ENCODE measurements at regions not wholly inside any gene's neighbourhood (a gene's known extent, or its start where the extent isn't known, plus 50 kb on each side); places are given as distances from the start of the nearest gene placed in this dataset.

DNA sequence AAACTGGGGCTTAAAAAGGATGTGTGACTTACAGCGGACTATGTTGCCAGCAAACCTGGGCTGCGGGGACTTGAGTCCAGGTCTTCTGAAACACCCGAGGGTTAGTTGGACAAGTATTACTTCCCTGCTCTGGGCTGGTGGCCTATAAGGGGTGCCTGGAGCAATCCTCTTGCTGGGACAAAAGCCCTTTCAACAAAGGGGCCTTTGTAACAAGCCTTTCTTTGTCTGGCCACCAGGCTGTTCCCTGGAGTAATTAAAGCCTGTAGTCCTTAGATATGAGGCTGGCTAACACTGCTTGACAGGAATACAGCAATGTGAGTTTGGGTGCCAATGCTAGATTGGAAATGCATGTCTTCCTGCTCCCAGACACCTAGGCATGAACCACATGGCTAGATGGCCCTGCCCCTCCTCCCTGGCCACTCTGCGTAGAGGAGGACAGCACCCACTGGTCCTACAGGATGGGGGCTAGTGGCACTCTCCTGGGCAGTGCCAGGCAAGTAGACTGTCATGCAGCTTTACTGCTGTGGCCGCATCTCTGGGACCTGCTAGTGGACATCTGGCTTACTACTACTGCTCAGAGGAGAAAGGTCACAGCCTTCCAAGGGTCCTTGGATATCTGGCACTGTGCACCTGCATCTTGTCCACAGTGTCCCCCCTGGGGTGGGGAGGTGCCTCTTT lies 343.1 kb downstream of the ZSWIM6 start:
- no peak for DNase-seq (ENCODE audit: low spot score)
- TF ChIP-seq, protein P1, sequence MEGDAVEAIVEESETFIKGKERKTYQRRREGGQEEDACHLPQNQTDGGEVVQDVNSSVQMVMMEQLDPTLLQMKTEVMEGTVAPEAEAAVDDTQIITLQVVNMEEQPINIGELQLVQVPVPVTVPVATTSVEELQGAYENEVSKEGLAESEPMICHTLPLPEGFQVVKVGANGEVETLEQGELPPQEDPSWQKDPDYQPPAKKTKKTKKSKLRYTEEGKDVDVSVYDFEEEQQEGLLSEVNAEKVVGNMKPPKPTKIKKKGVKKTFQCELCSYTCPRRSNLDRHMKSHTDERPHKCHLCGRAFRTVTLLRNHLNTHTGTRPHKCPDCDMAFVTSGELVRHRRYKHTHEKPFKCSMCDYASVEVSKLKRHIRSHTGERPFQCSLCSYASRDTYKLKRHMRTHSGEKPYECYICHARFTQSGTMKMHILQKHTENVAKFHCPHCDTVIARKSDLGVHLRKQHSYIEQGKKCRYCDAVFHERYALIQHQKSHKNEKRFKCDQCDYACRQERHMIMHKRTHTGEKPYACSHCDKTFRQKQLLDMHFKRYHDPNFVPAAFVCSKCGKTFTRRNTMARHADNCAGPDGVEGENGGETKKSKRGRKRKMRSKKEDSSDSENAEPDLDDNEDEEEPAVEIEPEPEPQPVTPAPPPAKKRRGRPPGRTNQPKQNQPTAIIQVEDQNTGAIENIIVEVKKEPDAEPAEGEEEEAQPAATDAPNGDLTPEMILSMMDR (IDR thresholded peaks at IDR 0.05; ENCODE audit: extremely low read depth, insufficient read depth, missing control alignments), result no peak
- in situ Hi-C loops (cut with MboI; ENCODE audit: low pct_unique_long_range_greater_than_20kb, low sequenced_read_pairs, unreplicated experiment), result no loop called here

DNA sequence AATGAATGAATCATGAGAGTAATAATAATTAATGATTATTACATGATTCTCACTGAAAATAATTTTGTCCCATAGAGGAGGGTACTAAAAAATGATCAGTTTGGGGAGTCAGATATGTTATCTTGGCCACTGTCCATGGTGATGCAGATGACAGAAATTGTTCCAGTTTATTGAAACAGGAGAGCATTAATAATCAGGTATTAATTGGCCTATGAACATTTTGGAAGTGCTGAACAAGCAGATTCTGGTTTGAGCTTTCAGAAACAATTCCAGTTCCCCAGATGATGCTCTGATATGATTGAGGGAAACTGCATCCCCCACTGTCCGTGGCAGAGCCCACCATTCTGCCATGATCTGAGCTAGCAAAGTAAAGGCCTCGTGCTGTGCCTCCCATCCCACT lies 345.2 kb downstream of the ZSWIM6 start:
- no peak for DNase-seq (ENCODE audit: low spot score)
- TF ChIP-seq, protein P1 (IDR thresholded peaks at IDR 0.05; ENCODE audit: extremely low read depth, insufficient read depth, missing control alignments), result no peak
- in situ Hi-C loops (cut with MboI; ENCODE audit: low pct_unique_long_range_greater_than_20kb, low sequenced_read_pairs, unreplicated experiment), result no loop called here

DNA sequence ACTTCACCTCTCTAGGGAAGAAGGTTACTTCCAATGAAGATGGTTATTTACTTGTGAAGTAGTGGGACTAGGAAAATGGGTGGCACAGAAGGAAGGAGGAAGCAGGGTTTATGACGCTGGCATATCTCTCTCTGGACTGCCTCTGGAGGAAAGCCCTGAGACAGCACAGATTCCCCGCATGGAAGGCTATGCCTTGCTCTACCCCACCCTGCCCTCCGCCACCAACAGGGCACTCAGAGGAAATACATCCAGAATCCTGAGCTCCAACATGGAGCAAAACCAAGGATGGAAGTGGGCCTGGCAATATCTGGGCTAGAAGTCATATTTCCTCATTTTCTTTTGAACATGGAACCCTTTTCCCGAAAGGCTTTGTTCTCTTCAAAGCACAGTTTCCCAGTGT lies 346.9 kb downstream of the ZSWIM6 start:
- TF ChIP-seq, protein P1 (IDR thresholded peaks at IDR 0.05; ENCODE audit: extremely low read depth, insufficient read depth, missing control alignments), result no peak
- in situ Hi-C loops (cut with MboI; ENCODE audit: low pct_unique_long_range_greater_than_20kb, low sequenced_read_pairs, unreplicated experiment), result no loop called here

DNA sequence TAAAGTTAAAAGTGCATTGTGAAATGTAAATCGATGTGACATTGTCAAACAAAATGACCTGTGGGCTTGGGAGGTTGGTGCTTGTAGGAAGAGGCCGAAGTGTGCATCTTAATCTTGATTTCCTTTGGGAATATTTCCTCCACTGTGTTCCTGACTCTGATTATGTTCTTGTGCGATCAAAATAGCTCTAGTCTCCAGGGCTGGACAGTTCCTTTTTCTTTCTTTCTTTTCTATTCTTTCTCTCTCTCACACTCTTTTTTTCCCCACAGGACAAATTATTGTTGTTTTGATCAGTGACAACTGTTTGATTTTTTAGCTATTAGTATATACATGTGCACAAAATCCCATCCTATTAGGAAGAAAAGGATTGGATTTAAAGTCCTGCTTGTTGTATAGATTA lies 347.5 kb downstream of the ZSWIM6 start:
- TF ChIP-seq, protein P1 (IDR thresholded peaks at IDR 0.05; ENCODE audit: extremely low read depth, insufficient read depth, missing control alignments), result no peak
- DNase-seq (ENCODE audit: low spot score), result no peak
- in situ Hi-C loops (cut with MboI; ENCODE audit: low pct_unique_long_range_greater_than_20kb, low sequenced_read_pairs, unreplicated experiment), result no loop called here

More for the DNA sequence above, 346.9 kb downstream of the ZSWIM6 start:
- no peak for DNase-seq (ENCODE audit: low spot score)

DNA sequence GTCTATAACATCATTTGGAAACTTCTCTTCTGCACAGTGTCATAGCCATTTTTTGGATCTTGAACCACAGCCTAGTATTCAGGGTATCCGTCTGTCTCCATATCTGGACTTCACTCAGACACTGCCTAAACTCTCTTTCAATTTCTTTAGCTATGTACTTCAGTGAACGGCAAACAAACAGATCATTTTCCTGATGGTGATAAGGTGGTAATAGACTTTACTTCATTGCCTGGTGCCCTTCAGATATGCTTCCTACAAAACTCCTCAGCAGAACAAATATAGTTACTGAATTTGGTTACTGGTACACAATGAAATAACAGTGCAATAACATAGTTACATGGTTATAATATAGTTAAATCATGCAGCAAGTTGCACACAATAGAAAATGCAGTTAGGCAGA lies 348.2 kb downstream of the ZSWIM6 start:
- no peak for DNase-seq (ENCODE audit: low spot score)
- TF ChIP-seq, protein P1 (IDR thresholded peaks at IDR 0.05; ENCODE audit: extremely low read depth, insufficient read depth, missing control alignments), result no peak
- in situ Hi-C loops (cut with MboI; ENCODE audit: low pct_unique_long_range_greater_than_20kb, low sequenced_read_pairs, unreplicated experiment), result no loop called here

DNA sequence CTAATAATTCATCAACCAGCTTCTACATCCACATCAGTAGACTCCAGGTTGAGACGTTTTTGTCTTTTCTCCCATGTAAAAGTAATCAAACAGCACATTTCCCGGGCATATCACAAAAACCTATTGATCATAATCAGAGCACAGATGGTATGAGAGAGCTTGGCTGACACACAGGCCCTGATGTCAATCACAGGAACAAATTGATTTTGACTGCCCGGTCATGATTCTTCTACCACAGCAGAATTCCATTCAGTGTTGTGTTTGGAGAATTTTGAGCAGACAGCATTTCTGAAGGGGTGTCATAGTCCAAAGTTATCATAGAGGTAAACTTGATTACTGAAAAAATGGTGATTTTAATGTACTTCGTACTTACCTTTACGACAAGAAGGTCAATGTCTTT lies 351.1 kb downstream of the ZSWIM6 start:
- DNase-seq (ENCODE audit: low spot score), result no peak
- TF ChIP-seq, protein P1 (IDR thresholded peaks at IDR 0.05; ENCODE audit: extremely low read depth, insufficient read depth, missing control alignments), result no peak
- in situ Hi-C loops (cut with MboI; ENCODE audit: low pct_unique_long_range_greater_than_20kb, low sequenced_read_pairs, unreplicated experiment), result no loop called here

Measured in GM13977 (cell line).